ENCODE measurements at regions not wholly inside any gene's neighbourhood (a gene's known extent, or its start where the extent isn't known, plus 50 kb on each side); places are given as distances from the start of the nearest gene placed in this dataset.

GRCh38 chr10:129018511-129018910 is 448.5 kb upstream of the MGMT start:
- FAIRE-seq (no peak), DNase-seq (ENCODE audit: insufficient read length, low spot score) (no peak)
- TF ChIP-seq SPI1 (IDR thresholded peaks at IDR 0.05; ENCODE audit: low read depth, low read length) (no peak), PAX5 (IDR thresholded peaks at IDR 0.05; ENCODE audit: insufficient read depth, low read length, severe bottlenecking) (no peak), POU2F2 (IDR thresholded peaks at IDR 0.05; ENCODE audit: low read depth, low read length) (no peak), POLR2A (IDR thresholded peaks at IDR 0.05; ENCODE audit: low read depth, low read length) (no peak), TAF1 (IDR thresholded peaks at IDR 0.05; ENCODE audit: low read depth, low read length) (no peak), POLR2AphosphoS5 (IDR thresholded peaks at IDR 0.05; ENCODE audit: low read depth, low read length) (no peak)

- FAIRE-seq (no peak), DNase-seq (ENCODE audit: insufficient read length, low spot score) (no peak)
- TF ChIP-seq PAX5 (IDR thresholded peaks at IDR 0.05; ENCODE audit: insufficient read depth, low read length, severe bottlenecking) (no peak), POU2F2 (IDR thresholded peaks at IDR 0.05; ENCODE audit: low read depth, low read length) (no peak), POLR2AphosphoS5 (IDR thresholded peaks at IDR 0.05; ENCODE audit: low read depth, low read length) (no peak), TAF1 (IDR thresholded peaks at IDR 0.05; ENCODE audit: low read depth, low read length) (no peak), SPI1 (IDR thresholded peaks at IDR 0.05; ENCODE audit: low read depth, low read length) (no peak), POLR2A (IDR thresholded peaks at IDR 0.05; ENCODE audit: low read depth, low read length) (no peak)
These were observed 446.2 kb upstream of the MGMT start for GRCh38 chr10:129020651-129021330.

- no peak for DNase-seq (ENCODE audit: insufficient read length, low spot score)
- FAIRE-seq, result no peak
- no peak for TF ChIP-seq POLR2A (IDR thresholded peaks at IDR 0.05; ENCODE audit: low read depth, low read length)
- TF ChIP-seq PAX5 (IDR thresholded peaks at IDR 0.05; ENCODE audit: insufficient read depth, low read length, severe bottlenecking), result no peak
- no peak for TF ChIP-seq TAF1 (IDR thresholded peaks at IDR 0.05; ENCODE audit: low read depth, low read length)
- no peak for TF ChIP-seq POU2F2 (IDR thresholded peaks at IDR 0.05; ENCODE audit: low read depth, low read length)
These were observed 445.3 kb upstream of the MGMT start for GRCh38 chr10:129021594-129022304.

- FAIRE-seq (no peak), DNase-seq (ENCODE audit: insufficient read length, low spot score) (no peak)
- TF ChIP-seq TAF1 (IDR thresholded peaks at IDR 0.05; ENCODE audit: low read depth, low read length), result no peak
- TF ChIP-seq POLR2A (IDR thresholded peaks at IDR 0.05; ENCODE audit: low read depth, low read length), result no peak
- TF ChIP-seq POLR2AphosphoS5 (IDR thresholded peaks at IDR 0.05; ENCODE audit: low read depth, low read length), result no peak
- TF ChIP-seq POU2F2 (IDR thresholded peaks at IDR 0.05; ENCODE audit: low read depth, low read length), result no peak
- TF ChIP-seq SPI1 (IDR thresholded peaks at IDR 0.05; ENCODE audit: low read depth, low read length), result no peak
- no peak for TF ChIP-seq PAX5 (IDR thresholded peaks at IDR 0.05; ENCODE audit: insufficient read depth, low read length, severe bottlenecking)
These were observed 444.0 kb upstream of the MGMT start for GRCh38 chr10:129023082-129023481.

- no peak for TF ChIP-seq TAF1 (IDR thresholded peaks at IDR 0.05; ENCODE audit: low read depth, low read length)
- no peak for TF ChIP-seq POLR2AphosphoS5 (IDR thresholded peaks at IDR 0.05; ENCODE audit: low read depth, low read length)
- TF ChIP-seq SPI1 (IDR thresholded peaks at IDR 0.05; ENCODE audit: low read depth, low read length), result no peak
- no peak for TF ChIP-seq PAX5 (IDR thresholded peaks at IDR 0.05; ENCODE audit: insufficient read depth, low read length, severe bottlenecking)
- no peak for TF ChIP-seq POU2F2 (IDR thresholded peaks at IDR 0.05; ENCODE audit: low read depth, low read length)
- no peak for TF ChIP-seq POLR2A (IDR thresholded peaks at IDR 0.05; ENCODE audit: low read depth, low read length)
- FAIRE-seq (no peak), DNase-seq (ENCODE audit: insufficient read length, low spot score) (no peak)
These were observed 443.0 kb upstream of the MGMT start for GRCh38 chr10:129024046-129024445.

GRCh38 chr10:129025787-129026186 is 441.3 kb upstream of the MGMT start:
- TF ChIP-seq TAF1 (IDR thresholded peaks at IDR 0.05; ENCODE audit: low read depth, low read length) (no peak), POU2F2 (IDR thresholded peaks at IDR 0.05; ENCODE audit: low read depth, low read length) (no peak), SPI1 (IDR thresholded peaks at IDR 0.05; ENCODE audit: low read depth, low read length) (no peak), POLR2A (IDR thresholded peaks at IDR 0.05; ENCODE audit: low read depth, low read length) (no peak), PAX5 (IDR thresholded peaks at IDR 0.05; ENCODE audit: insufficient read depth, low read length, severe bottlenecking) (no peak)
- FAIRE-seq, result no peak
- DNase-seq (ENCODE audit: insufficient read length, low spot score), result no peak

- TF ChIP-seq POLR2A (IDR thresholded peaks at IDR 0.05; ENCODE audit: low read depth, low read length) (no peak), SPI1 (IDR thresholded peaks at IDR 0.05; ENCODE audit: low read depth, low read length) (no peak), POLR2AphosphoS5 (IDR thresholded peaks at IDR 0.05; ENCODE audit: low read depth, low read length) (no peak), POU2F2 (IDR thresholded peaks at IDR 0.05; ENCODE audit: low read depth, low read length) (no peak), TAF1 (IDR thresholded peaks at IDR 0.05; ENCODE audit: low read depth, low read length) (no peak), PAX5 (IDR thresholded peaks at IDR 0.05; ENCODE audit: insufficient read depth, low read length, severe bottlenecking) (no peak)
- DNase-seq (ENCODE audit: insufficient read length, low spot score) (no peak), FAIRE-seq (no peak)
These were observed 439.1 kb upstream of the MGMT start for GRCh38 chr10:129027906-129028305.

- no peak for DNase-seq (ENCODE audit: insufficient read length, low spot score)
- no peak for FAIRE-seq
- TF ChIP-seq POLR2AphosphoS5 (IDR thresholded peaks at IDR 0.05; ENCODE audit: low read depth, low read length) (no peak), TAF1 (IDR thresholded peaks at IDR 0.05; ENCODE audit: low read depth, low read length) (no peak), PAX5 (IDR thresholded peaks at IDR 0.05; ENCODE audit: insufficient read depth, low read length, severe bottlenecking) (no peak), POU2F2 (IDR thresholded peaks at IDR 0.05; ENCODE audit: low read depth, low read length) (no peak)
These were observed 438.6 kb upstream of the MGMT start for GRCh38 chr10:129028451-129028850.

GRCh38 chr10:129029051-129029450 is 438.0 kb upstream of the MGMT start:
- TF ChIP-seq POU2F2 (IDR thresholded peaks at IDR 0.05; ENCODE audit: low read depth, low read length) (no peak), POLR2AphosphoS5 (IDR thresholded peaks at IDR 0.05; ENCODE audit: low read depth, low read length) (no peak), TAF1 (IDR thresholded peaks at IDR 0.05; ENCODE audit: low read depth, low read length) (no peak), SPI1 (IDR thresholded peaks at IDR 0.05; ENCODE audit: low read depth, low read length) (no peak), PAX5 (IDR thresholded peaks at IDR 0.05; ENCODE audit: insufficient read depth, low read length, severe bottlenecking) (no peak), POLR2A (IDR thresholded peaks at IDR 0.05; ENCODE audit: low read depth, low read length) (no peak)
- DNase-seq (ENCODE audit: insufficient read length, low spot score) (no peak), FAIRE-seq (no peak)

Data from GM12891 (cell line).